ENCODE measurements at regions not wholly inside any gene's neighbourhood (a gene's known extent, or its start where the extent isn't known, plus 50 kb on each side); places are given as distances from the start of the nearest gene placed in this dataset.

GRCh38 chr6:104401926-104402325 lies 457.8 kb downstream of the HACE1 start:
- Histone ChIP-seq H3K4me2 (ENCODE audit: low read depth, low read length) (no peak overlapping the region), H2AFZ (ENCODE audit: low read length) (no peak overlapping the region), H3K4me1 (ENCODE audit: insufficient read depth, low read length) (no peaks in the 10 kb centered on the region), H3K27me3 (ENCODE audit: control insufficient read depth in 1 of 2, insufficient read depth in 2 of 2, low read length in 2 of 2) (no peaks in the 10 kb centered on the region; a peak in 1 of 5 replicates), H4K20me1 (ENCODE audit: insufficient read depth, low read length) (no peaks in the 10 kb centered on the region), H3K9ac (ENCODE audit: insufficient read depth, low read depth, low read length) (no peak overlapping the region), H3K4me3 (replicated peaks in 1 of 3; ENCODE audit: insufficient read depth in 1 of 3, low read depth in 2 of 3, low read length in 3 of 3) (no peak overlapping the region), H3K36me3 (replicated peaks in 1 of 2; ENCODE audit: control insufficient read depth in 1 of 2, insufficient read depth in 2 of 2, low read length in 2 of 2) (no peaks in the 10 kb centered on the region), H3K79me2 (ENCODE audit: insufficient read depth, low read length) (no peaks in the 10 kb centered on the region), H3K27ac (ENCODE audit: extremely low read length, insufficient read depth, low read length) (no peak overlapping the region), H3K9me3 (ENCODE audit: low read length) (no peaks in the 10 kb centered on the region)
- ChIA-PET CTCF (ENCODE audit: low intra/inter-chr PET ratio, low total read pairs) (no interaction called here), POLR2A (no interaction called here)
- WGBS (ENCODE audit: low lambda C conversion rate): 15% methylated on average over 5 of the region's 5 CpGs
- intact Hi-C loops (cut with micrococcal nuclease; ENCODE audit: unreplicated experiment) (no loop called here), in situ Hi-C loops (cut with HindIII; ENCODE audit: extremely low pct_ligation_motif_present, low pct_unique_long_range_greater_than_20kb) (no loop called here)
- TF ChIP-seq ZBTB7A (CRISPR knock-in tag; IDR thresholded peaks at IDR 0.05) (no peak), ZEB1 (IDR thresholded peaks at IDR 0.05; ENCODE audit: insufficient replicate concordance, low read depth) (no peak), KDM4B (CRISPR knock-in tag; IDR thresholded peaks at IDR 0.05) (no peak), MTA1 (CRISPR knock-in tag; IDR thresholded peaks at IDR 0.05; ENCODE audit: borderline replicate concordance) (no peak), ZNF354B (CRISPR knock-in tag; IDR thresholded peaks at IDR 0.05) (no peak), HOXA9 (CRISPR knock-in tag; IDR thresholded peaks at IDR 0.05; ENCODE audit: borderline replicate concordance) (no peak), KAT2B (IDR thresholded peaks at IDR 0.05; ENCODE audit: borderline replicate concordance, low read depth, low read length) (no peak), DBP (CRISPR knock-in tag; IDR thresholded peaks at IDR 0.05; ENCODE audit: not compliant biosample characterization) (no peak), ZNF260 (CRISPR knock-in tag; IDR thresholded peaks at IDR 0.05; ENCODE audit: borderline replicate concordance, low read depth) (no peak)
- TF ChIP-seq, protein P1, sequence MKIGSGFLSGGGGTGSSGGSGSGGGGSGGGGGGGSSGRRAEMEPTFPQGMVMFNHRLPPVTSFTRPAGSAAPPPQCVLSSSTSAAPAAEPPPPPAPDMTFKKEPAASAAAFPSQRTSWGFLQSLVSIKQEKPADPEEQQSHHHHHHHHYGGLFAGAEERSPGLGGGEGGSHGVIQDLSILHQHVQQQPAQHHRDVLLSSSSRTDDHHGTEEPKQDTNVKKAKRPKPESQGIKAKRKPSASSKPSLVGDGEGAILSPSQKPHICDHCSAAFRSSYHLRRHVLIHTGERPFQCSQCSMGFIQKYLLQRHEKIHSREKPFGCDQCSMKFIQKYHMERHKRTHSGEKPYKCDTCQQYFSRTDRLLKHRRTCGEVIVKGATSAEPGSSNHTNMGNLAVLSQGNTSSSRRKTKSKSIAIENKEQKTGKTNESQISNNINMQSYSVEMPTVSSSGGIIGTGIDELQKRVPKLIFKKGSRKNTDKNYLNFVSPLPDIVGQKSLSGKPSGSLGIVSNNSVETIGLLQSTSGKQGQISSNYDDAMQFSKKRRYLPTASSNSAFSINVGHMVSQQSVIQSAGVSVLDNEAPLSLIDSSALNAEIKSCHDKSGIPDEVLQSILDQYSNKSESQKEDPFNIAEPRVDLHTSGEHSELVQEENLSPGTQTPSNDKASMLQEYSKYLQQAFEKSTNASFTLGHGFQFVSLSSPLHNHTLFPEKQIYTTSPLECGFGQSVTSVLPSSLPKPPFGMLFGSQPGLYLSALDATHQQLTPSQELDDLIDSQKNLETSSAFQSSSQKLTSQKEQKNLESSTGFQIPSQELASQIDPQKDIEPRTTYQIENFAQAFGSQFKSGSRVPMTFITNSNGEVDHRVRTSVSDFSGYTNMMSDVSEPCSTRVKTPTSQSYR (CRISPR knock-in tag; IDR thresholded peaks at IDR 0.05; ENCODE audit: borderline replicate concordance): no peak
- TF ChIP-seq, protein P2, sequence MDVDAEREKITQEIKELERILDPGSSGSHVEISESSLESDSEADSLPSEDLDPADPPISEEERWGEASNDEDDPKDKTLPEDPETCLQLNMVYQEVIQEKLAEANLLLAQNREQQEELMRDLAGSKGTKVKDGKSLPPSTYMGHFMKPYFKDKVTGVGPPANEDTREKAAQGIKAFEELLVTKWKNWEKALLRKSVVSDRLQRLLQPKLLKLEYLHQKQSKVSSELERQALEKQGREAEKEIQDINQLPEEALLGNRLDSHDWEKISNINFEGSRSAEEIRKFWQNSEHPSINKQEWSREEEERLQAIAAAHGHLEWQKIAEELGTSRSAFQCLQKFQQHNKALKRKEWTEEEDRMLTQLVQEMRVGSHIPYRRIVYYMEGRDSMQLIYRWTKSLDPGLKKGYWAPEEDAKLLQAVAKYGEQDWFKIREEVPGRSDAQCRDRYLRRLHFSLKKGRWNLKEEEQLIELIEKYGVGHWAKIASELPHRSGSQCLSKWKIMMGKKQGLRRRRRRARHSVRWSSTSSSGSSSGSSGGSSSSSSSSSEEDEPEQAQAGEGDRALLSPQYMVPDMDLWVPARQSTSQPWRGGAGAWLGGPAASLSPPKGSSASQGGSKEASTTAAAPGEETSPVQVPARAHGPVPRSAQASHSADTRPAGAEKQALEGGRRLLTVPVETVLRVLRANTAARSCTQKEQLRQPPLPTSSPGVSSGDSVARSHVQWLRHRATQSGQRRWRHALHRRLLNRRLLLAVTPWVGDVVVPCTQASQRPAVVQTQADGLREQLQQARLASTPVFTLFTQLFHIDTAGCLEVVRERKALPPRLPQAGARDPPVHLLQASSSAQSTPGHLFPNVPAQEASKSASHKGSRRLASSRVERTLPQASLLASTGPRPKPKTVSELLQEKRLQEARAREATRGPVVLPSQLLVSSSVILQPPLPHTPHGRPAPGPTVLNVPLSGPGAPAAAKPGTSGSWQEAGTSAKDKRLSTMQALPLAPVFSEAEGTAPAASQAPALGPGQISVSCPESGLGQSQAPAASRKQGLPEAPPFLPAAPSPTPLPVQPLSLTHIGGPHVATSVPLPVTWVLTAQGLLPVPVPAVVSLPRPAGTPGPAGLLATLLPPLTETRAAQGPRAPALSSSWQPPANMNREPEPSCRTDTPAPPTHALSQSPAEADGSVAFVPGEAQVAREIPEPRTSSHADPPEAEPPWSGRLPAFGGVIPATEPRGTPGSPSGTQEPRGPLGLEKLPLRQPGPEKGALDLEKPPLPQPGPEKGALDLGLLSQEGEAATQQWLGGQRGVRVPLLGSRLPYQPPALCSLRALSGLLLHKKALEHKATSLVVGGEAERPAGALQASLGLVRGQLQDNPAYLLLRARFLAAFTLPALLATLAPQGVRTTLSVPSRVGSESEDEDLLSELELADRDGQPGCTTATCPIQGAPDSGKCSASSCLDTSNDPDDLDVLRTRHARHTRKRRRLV (CRISPR knock-in tag; IDR thresholded peaks at IDR 0.05): no peak
- no peak for ATAC-seq
- FAIRE-seq: no peak
- no peak for DNase-seq (ENCODE audit: low spot score)
- no TSS peak for BruUV-seq (replicated peaks)

All from HepG2 (cell line).